MCF 10A (cell line): ENCODE measurements at regions not wholly inside any gene's neighbourhood (a gene's known extent, or its start where the extent isn't known, plus 50 kb on each side); places are given as distances from the start of the nearest gene placed in this dataset.

Source experiments
- BruUV-seq: library from RNA; stranded (reverse); fragments of 400-500 nt; replicated peaks from 2 replicates; lab custom pipeline; 2021; lab: Mats Ljungman, UMichigan
- CTCF ChIA-PET: fragments of 300-600 bp; sonication (Branson Sonifier 250); formaldehyde crosslinking; extraction: SDS; loops from one replicate; lab custom pipeline; 2021; ENCODE audit warnings: antibody characterized with exemption, inconsistent platforms; lab: Yijun Ruan, JAX
- POLR2A ChIA-PET: fragments of 300-600, 350-650 bp; sonication (Branson Sonifier 250); formaldehyde crosslinking; extraction: SDS; loops from one replicate; lab custom pipeline; 2020; ENCODE audit warnings: antibody characterized with exemption, inconsistent platforms; lab: Yijun Ruan, JAX
- DNase-seq: peaks from one replicate; pipeline ENCODE4 v3.0.0-alpha.2; 2018; ENCODE audit not compliant: unreplicated experiment
- H3K27ac Mint-ChIP-seq: one replicate; pipeline ENCODE4 v1.8.0; 2022; ENCODE audit warnings: mild to moderate bottlenecking, low read depth, mixed read lengths; ENCODE audit not compliant: unreplicated experiment
- H3K27me3 Mint-ChIP-seq: one replicate; pipeline ENCODE4 v1.8.0; 2022; ENCODE audit warnings: mixed read lengths; ENCODE audit not compliant: insufficient read depth, unreplicated experiment
- H3K36me3 Mint-ChIP-seq: one replicate; pipeline ENCODE4 v1.8.0; 2022; ENCODE audit warnings: mild to moderate bottlenecking, moderate library complexity, mixed read lengths; ENCODE audit not compliant: insufficient read depth, unreplicated experiment
- H3K4me1 Mint-ChIP-seq: one replicate; pipeline ENCODE4 v1.8.0; 2022; ENCODE audit warnings: mixed read lengths; ENCODE audit not compliant: insufficient read depth, unreplicated experiment
- H3K4me3 Mint-ChIP-seq: one replicate; pipeline ENCODE4 v1.8.0; 2022; ENCODE audit warnings: mild to moderate bottlenecking, moderate library complexity, mixed read lengths; ENCODE audit not compliant: unreplicated experiment
- H3K9me3 Mint-ChIP-seq: one replicate; pipeline ENCODE4 v1.8.0; 2022; ENCODE audit warnings: mixed read lengths; ENCODE audit not compliant: unreplicated experiment
- CTCF ChIP-seq: fragments of 200-600 bp; IDR thresholded peaks from one replicate; pipeline ENCODE4 v1.8.0; 2022; ENCODE audit warnings: antibody characterized with exemption, mild to moderate bottlenecking; ENCODE audit not compliant: unreplicated experiment
- intact Hi-C: fragments of 100-400 bp; cut with micrococcal nuclease; formaldehyde crosslinking; loops from 2 replicates; pipeline ENCODE4 v1.14.1; 2022

GRCh38 chr2:83291083-83291482, 1168.0 kb downstream of the SUCLG1 start:
- no peaks in the 10 kb centered on the region for H3K9me3 Mint-ChIP-seq
- no peak overlapping the region for H3K27ac Mint-ChIP-seq
- no peak overlapping the region for H3K4me3 Mint-ChIP-seq
- no peak for TF ChIP-seq CTCF
- intact Hi-C loops = no loop called here
- BruUV-seq = no TSS peak
- H3K27me3 Mint-ChIP-seq = no peaks in the 10 kb centered on the region
- DNase-seq = no peak
- no peaks in the 10 kb centered on the region for H3K4me1 Mint-ChIP-seq
- CTCF ChIA-PET = no interaction called here
- POLR2A ChIA-PET = no interaction called here
- no peaks in the 10 kb centered on the region for H3K36me3 Mint-ChIP-seq

- CTCF ChIA-PET = interaction anchor here (0.6 kb wide), 2 partner anchors 100 to 802 kb away, joined by 3 read pairs; no protein-coding TSS in a partner anchor
- intact Hi-C loops = no loop called here
- H3K27me3 Mint-ChIP-seq = no peaks in the 10 kb centered on the region
- POLR2A ChIA-PET = no interaction called here
- no peak overlapping the region for H3K4me3 Mint-ChIP-seq
- no peak overlapping the region for H3K27ac Mint-ChIP-seq
- BruUV-seq = no TSS peak
- no peak for DNase-seq
- no peaks in the 10 kb centered on the region for H3K9me3 Mint-ChIP-seq
- TF ChIP-seq CTCF = no peak
- no peaks in the 10 kb centered on the region for H3K4me1 Mint-ChIP-seq
- H3K36me3 Mint-ChIP-seq = no peaks in the 10 kb centered on the region
Observed at GRCh38 chr2:83282841-83283240, 1176.2 kb downstream of the SUCLG1 start.

- ChIA-PET CTCF (interaction anchor here (0.6 kb wide), 2 partner anchors 99 to 801 kb away, joined by 3 read pairs; no protein-coding TSS in a partner anchor), POLR2A (no interaction called here)
- BruUV-seq = no TSS peak
- H3K27me3 Mint-ChIP-seq = no peaks in the 10 kb centered on the region
- H3K36me3 Mint-ChIP-seq = no peaks in the 10 kb centered on the region
- H3K4me3 Mint-ChIP-seq = no peak overlapping the region
- H3K9me3 Mint-ChIP-seq = no peaks in the 10 kb centered on the region
- intact Hi-C loops = no loop called here
- TF ChIP-seq CTCF = no peak
- no peaks in the 10 kb centered on the region for H3K4me1 Mint-ChIP-seq
- DNase-seq = peak; percentile 9
- no peak overlapping the region for H3K27ac Mint-ChIP-seq
Observed at GRCh38 chr2:83282043-83282795, 1176.9 kb downstream of the SUCLG1 start.

- CTCF ChIA-PET = no interaction called here
- DNase-seq = no peak
- Mint-ChIP-seq H3K4me3 (no peak overlapping the region), H3K9me3 (peaks cover 8% of the 10 kb centered on the region), H3K4me1 (no peaks in the 10 kb centered on the region), H3K27me3 (no peaks in the 10 kb centered on the region), H3K27ac (no peak overlapping the region), H3K36me3 (no peaks in the 10 kb centered on the region)
- intact Hi-C loops = no loop called here
- TF ChIP-seq CTCF = no peak
- BruUV-seq = no TSS peak
- POLR2A ChIA-PET = no interaction called here
Observed at GRCh38 chr2:83280391-83280790, 1178.7 kb downstream of the SUCLG1 start.
